GM23338 (cell line): ENCODE measurements at regions not wholly inside any gene's neighbourhood (a gene's known extent, or its start where the extent isn't known, plus 50 kb on each side); places are given as distances from the start of the nearest gene placed in this dataset.
A peak's percentile ranks its signal among the peaks of the same experiment; 100 is the strongest.

Experiments
- ATAC-seq: fragments of 200-7000 bp; cut with Tn5 transposase; 3 replicates; pipeline ENCODE4 v1.9.1; 2020
- DNase-seq: peaks from one replicate; pipeline ENCODE4 v3.0.0-alpha.2; 2015; ENCODE audit warnings: low spot score
- H2AFZ ChIP-seq: fragments of 200-600 bp; sonication (generic); 2 replicates; pipeline ENCODE4 v1.8.0; 2016; ENCODE audit warnings: antibody characterized with exemption, mild to moderate bottlenecking, moderate library complexity
- H3F3A ChIP-seq: fragments of 200-600 bp; sonication (generic); replicated peaks from 2 replicates; pipeline ENCODE4 v1.8.0; 2017; ENCODE audit warnings: antibody characterized with exemption, mixed run types, low read depth
- H3K27ac ChIP-seq: fragments of 200-600 bp; sonication (generic); 2 replicates; pipeline ENCODE4 v1.6.1; 2016; ENCODE audit warnings: low read depth
- H3K27me3 ChIP-seq: fragments of 200-600 bp; sonication (generic); 2 replicates; pipeline ENCODE4 v1.8.0; 2016; ENCODE audit warnings: mild to moderate bottlenecking, mixed run types, moderate library complexity; ENCODE audit not compliant: insufficient read depth
- H3K36me3 ChIP-seq: fragments of 200-600 bp; sonication (generic); 2 replicates; pipeline ENCODE4 v1.8.0; 2016; ENCODE audit warnings: mild to moderate bottlenecking; ENCODE audit not compliant: insufficient read depth
- H3K4me1 ChIP-seq: fragments of 200-600 bp; sonication (generic); 2 replicates; pipeline ENCODE4 v1.8.0; 2016; ENCODE audit warnings: mild to moderate bottlenecking, moderate library complexity; ENCODE audit not compliant: insufficient read depth
- H3K4me2 ChIP-seq: fragments of 200-600 bp; sonication (generic); 2 replicates; pipeline ENCODE4 v1.7.1; 2017; ENCODE audit warnings: mixed run types
- H3K4me3 ChIP-seq: fragments of 200-600 bp; sonication (generic); 2 replicates; pipeline ENCODE4 v1.6.1; 2016; ENCODE audit warnings: mixed run types
- H3K79me2 ChIP-seq: fragments of 200-600 bp; sonication (generic); replicated peaks from 2 replicates; pipeline ENCODE4 v1.8.0; 2017; ENCODE audit warnings: mild to moderate bottlenecking; ENCODE audit not compliant: insufficient read depth
- H3K9me2 ChIP-seq: fragments of 200-600 bp; sonication (generic); 2 replicates; pipeline ENCODE4 v1.8.0; 2017; ENCODE audit not compliant: insufficient read depth
- H4K20me1 ChIP-seq: fragments of 200-600 bp; sonication (generic); replicated peaks from 2 replicates; pipeline ENCODE4 v1.8.0; 2017; ENCODE audit warnings: mild to moderate bottlenecking; ENCODE audit not compliant: insufficient read depth
- H3K27ac Mint-ChIP-seq: 2 replicates; pipeline ENCODE4 v1.8.0; 2020; ENCODE audit warnings: inconsistent platforms, mild to moderate bottlenecking, moderate library complexity, mixed read lengths
- H3K27me3 Mint-ChIP-seq: 3 replicates; pipeline ENCODE4 v1.8.0; 2022; ENCODE audit warnings: low read depth, mild to moderate bottlenecking, moderate library complexity, mixed read lengths, inconsistent platforms; ENCODE audit not compliant: insufficient read depth, poor library complexity
- H3K36me3 Mint-ChIP-seq: 3 replicates; pipeline ENCODE4 v1.8.0; 2021; ENCODE audit warnings: low read depth, mild to moderate bottlenecking, inconsistent platforms, moderate library complexity, mixed read lengths
- H3K4me1 Mint-ChIP-seq: 3 replicates; pipeline ENCODE4 v1.8.0; 2020; ENCODE audit warnings: mild to moderate bottlenecking, inconsistent platforms, mixed read lengths
- H3K4me3 Mint-ChIP-seq: 3 replicates; pipeline ENCODE4 v1.8.0; 2021; ENCODE audit warnings: moderate library complexity, mild to moderate bottlenecking, inconsistent platforms, mixed read lengths
- H3K9me3 Mint-ChIP-seq: 3 replicates; pipeline ENCODE4 v1.8.0; 2020; ENCODE audit warnings: moderate library complexity, mild to moderate bottlenecking, inconsistent platforms, mixed read lengths
- CREB1 ChIP-seq: fragments of 250-450 bp; sonication (Bioruptor Pico); IDR thresholded peaks from 2 replicates; pipeline ENCODE4 v1.5.0; 2020; ENCODE audit warnings: low read depth, mild to moderate bottlenecking, moderate library complexity
- EZH2 ChIP-seq: fragments of 200-600 bp; sonication (generic); IDR thresholded peaks from one replicate; pipeline ENCODE4 v1.8.0; 2017; ENCODE audit warnings: antibody characterized with exemption, mild to moderate bottlenecking, low read depth; ENCODE audit not compliant: unreplicated experiment
- EZH2phosphoT487 ChIP-seq: fragments of 200-600 bp; sonication (generic); IDR thresholded peaks from one replicate; pipeline ENCODE4 v1.8.1; 2018; ENCODE audit warnings: antibody characterized with exemption; ENCODE audit not compliant: unreplicated experiment
- REST ChIP-seq: IDR thresholded peaks from one replicate; pipeline ENCODE4 v1.6.1; 2018; ENCODE audit warnings: antibody characterized with exemption; ENCODE audit not compliant: unreplicated experiment
- STAT1 ChIP-seq: IDR thresholded peaks from one replicate; pipeline ENCODE4 v1.6.1; 2016; ENCODE audit warnings: antibody characterized with exemption; ENCODE audit not compliant: unreplicated experiment
- ZNF114 ChIP-seq: fragments of 250-450 bp; sonication (Bioruptor Pico); IDR thresholded peaks from 2 replicates; pipeline ENCODE4 v1.5.0; 2020; ENCODE audit warnings: mild to moderate bottlenecking, moderate library complexity
- ZNF331 ChIP-seq: fragments of 250-450 bp; sonication (Bioruptor Pico); IDR thresholded peaks from 2 replicates; pipeline ENCODE4 v1.5.0; 2020; ENCODE audit warnings: low read depth, mild to moderate bottlenecking, moderate library complexity
- ZNF462 ChIP-seq: fragments of 250-450 bp; sonication (Bioruptor Pico); IDR thresholded peaks from 2 replicates; pipeline ENCODE4 v1.5.0; 2020; ENCODE audit warnings: mild to moderate bottlenecking, moderate library complexity

- Mint-ChIP-seq H3K4me1 (peaks cover 36% of the 10 kb centered on the region), H3K27ac (peak overlapping the region; percentile 77)
Measured at GRCh38 chr5:84568171-84568570, 183.5 kb upstream of the EDIL3 start.

More at GRCh38 chr5:84568171-84568570, 183.5 kb upstream of the EDIL3 start:
- ATAC-seq (peak; percentile 74), DNase-seq (peak; percentile 30)
- no peaks in the 10 kb centered on the region for H3K27me3 ChIP-seq
- H2AFZ ChIP-seq, result no peak overlapping the region
- Mint-ChIP-seq H3K9me3 (no peaks in the 10 kb centered on the region; the same call in 2 of the 3 replicates), H3K27me3 (no peaks in the 10 kb centered on the region), H3K36me3 (no peaks in the 10 kb centered on the region), H3K4me3 (no peak overlapping the region)
- no peaks in the 10 kb centered on the region for H4K20me1 ChIP-seq
- H3K4me3 ChIP-seq, result no peak overlapping the region
- TF ChIP-seq REST (no peak), ZNF331 (CRISPR knock-in tag) (no peak), ZNF114 (CRISPR knock-in tag) (no peak), EZH2phosphoT487 (no peak), ZNF462 (CRISPR knock-in tag) (peak; percentile 88), EZH2 (no peak), CREB1 (CRISPR knock-in tag) (no peak), STAT1 (no peak)
- no peaks in the 10 kb centered on the region for H3K9me2 ChIP-seq
- no peak overlapping the region for H3K4me2 ChIP-seq
- H3K4me1 ChIP-seq, result peaks cover 40% of the 10 kb centered on the region
- no peaks in the 10 kb centered on the region for H3K36me3 ChIP-seq
- no peaks in the 10 kb centered on the region for H3F3A ChIP-seq
- H3K79me2 ChIP-seq, result no peaks in the 10 kb centered on the region
- H3K27ac ChIP-seq, result no peak overlapping the region
